ENCODE measurements at regions not wholly inside any gene's neighbourhood (a gene's known extent, or its start where the extent isn't known, plus 50 kb on each side); places are given as distances from the start of the nearest gene placed in this dataset.
"Not testable (repeated sequence)": the region's sequence is repeated elsewhere in the genome, so short reads cannot be mapped to it uniquely, and the experiment has no call there.

DNA sequence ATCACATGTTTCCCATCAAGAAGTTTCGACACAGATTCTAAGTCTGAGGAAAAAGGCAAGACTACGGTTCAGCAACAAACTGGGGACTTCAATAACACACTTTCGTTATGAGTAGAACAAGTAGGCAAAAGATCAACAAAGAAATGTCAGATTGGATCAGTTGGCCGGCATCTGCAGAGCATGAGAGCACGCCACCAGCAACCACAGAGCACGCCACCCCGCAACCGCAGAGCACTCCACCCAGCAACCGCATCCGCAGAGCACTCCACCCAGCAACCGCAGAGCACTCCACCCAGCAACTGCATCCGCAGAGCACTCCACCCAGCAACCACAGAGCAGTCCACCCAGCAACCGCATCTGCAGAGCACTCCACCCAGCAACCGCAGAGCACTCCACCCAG lies 89.7 kb upstream of the FAM20C start:
- DNase-seq = no peak

GRCh38 chr7:103981-104380 lies 88.4 kb upstream of the FAM20C start:
- not testable (repeated sequence) for DNase-seq

- no peak for DNase-seq
These were observed 87.4 kb upstream of the FAM20C start for GRCh38 chr7:105002-105401.

DNA sequence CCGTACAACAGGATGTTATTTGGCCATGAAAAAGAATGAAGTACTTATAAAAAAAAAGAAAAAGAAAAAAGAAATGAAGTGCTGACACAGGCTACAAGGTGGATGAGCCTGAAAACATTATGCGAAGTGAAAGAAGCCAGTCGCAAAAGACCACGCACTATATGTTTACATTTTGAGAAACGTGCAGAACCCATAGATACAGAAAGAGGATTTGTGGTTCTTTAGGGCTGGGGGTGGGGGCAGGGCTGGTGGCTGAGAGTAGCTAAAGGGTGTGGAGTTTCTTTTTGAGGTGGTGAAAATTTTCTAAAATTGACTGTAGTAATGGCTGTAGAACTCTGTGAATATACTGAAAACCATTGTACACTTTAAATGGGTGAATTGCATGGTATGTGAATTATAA lies 86.0 kb upstream of the FAM20C start:
- DNase-seq = no peak

DNA sequence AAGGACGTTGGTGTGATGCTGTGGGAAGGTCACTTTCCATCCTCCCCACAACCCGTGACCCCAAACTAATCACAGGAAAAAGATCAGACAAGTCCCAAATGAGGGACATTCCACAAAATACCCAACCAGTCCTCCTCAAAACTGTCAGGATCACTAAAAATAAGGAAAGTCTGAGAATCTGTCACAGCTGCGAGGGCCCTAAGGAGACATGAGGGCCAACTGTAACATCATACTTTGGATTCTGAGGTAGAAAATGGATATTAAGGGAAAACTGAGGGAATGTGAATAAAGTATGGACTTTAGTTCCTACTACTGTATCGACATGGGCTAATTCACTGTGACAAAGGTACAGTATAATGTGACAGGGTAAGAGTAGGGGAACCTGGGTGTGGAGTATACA lies 85.1 kb upstream of the FAM20C start:
- no peak for DNase-seq

DNA sequence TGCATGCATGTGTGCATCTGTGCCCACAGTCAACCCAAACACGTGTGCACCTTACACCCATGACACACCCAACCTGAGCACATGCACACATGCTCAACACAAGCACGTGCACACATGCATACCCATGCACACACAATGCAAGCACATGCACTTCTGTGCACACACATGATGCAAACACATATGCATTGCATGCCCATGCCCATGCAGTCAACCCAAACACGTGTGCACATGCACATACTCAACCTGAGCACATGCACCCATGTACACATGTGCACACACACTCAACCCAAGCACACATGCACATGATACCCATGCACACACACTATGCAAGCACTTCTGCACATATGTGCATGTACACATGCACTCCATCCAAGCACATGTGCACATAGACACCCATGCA lies 84.5 kb upstream of the FAM20C start:
- no peak for DNase-seq

- DNase-seq = no peak
These were observed 83.3 kb upstream of the FAM20C start for GRCh38 chr7:109094-109493.

- no peak for DNase-seq
These were observed 82.3 kb upstream of the FAM20C start for GRCh38 chr7:109898-110556.

DNA sequence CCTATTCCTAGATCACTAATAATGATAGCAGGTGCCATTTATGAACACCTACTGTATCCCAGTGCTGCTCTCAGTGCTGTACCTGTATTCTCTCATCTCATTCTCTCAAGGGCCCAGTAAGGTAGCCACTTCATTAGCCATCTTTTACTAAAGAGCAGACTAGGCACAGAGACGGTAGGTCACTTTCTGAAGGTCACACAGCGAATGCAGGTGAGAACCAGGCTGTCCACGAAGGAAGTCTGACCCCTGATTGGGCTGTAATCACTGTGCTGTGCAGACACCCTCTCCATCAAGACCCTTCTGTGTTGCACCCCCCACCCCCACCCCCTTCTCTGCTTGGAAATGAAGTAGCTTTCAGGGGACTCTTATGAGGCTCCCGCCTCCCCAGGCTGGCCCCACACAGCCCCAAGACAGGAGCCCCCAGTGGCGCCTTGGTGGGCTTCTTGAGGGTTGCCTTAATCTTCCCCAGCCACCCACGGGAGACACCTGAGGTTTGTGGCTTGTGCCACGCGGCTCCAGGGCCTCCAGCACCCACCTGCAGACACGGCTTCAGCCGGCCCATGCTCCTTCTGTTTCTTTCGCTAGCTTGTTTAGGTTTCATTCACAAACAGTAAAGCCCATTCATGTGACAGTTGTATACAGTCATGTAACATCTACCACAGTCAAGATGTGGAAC lies 81.7 kb upstream of the FAM20C start:
- DNase-seq = no peak

- DNase-seq = no peak
These were observed 80.8 kb upstream of the FAM20C start for GRCh38 chr7:111591-111990.

GRCh38 chr7:112881-113280 lies 79.5 kb upstream of the FAM20C start:
- DNase-seq = no peak

DNA sequence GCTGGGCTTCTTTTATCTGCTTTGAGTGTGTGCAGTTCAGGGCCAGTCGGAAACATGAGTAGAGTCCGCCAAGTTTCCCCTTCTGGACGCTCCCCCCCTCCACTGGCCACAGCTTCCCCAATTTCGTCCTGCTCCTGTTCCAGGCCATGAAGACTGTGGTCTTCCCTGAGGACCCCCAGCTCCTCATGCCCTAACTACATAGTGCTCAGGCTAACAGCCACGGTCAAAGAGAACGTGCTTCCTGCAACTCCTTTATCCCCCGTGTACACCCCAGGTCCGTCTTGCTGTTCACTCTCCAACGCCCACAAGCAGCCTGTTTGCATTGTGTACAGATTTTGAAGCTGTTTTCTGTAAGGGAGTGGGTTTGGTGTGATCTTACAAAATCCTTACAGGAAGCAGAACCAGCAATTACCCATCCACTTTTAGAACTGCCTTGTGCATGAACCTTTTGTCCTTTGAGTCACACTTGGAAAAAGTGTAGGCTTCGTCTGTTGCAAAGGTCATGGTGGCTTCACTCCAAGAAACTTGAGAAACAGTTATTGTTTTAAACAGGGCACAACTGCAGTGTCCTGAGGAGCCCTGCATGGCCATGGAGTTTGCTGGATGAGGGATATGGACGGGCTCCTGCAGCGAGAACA lies 77.0 kb upstream of the FAM20C start:
- DNase-seq = no peak

DNA sequence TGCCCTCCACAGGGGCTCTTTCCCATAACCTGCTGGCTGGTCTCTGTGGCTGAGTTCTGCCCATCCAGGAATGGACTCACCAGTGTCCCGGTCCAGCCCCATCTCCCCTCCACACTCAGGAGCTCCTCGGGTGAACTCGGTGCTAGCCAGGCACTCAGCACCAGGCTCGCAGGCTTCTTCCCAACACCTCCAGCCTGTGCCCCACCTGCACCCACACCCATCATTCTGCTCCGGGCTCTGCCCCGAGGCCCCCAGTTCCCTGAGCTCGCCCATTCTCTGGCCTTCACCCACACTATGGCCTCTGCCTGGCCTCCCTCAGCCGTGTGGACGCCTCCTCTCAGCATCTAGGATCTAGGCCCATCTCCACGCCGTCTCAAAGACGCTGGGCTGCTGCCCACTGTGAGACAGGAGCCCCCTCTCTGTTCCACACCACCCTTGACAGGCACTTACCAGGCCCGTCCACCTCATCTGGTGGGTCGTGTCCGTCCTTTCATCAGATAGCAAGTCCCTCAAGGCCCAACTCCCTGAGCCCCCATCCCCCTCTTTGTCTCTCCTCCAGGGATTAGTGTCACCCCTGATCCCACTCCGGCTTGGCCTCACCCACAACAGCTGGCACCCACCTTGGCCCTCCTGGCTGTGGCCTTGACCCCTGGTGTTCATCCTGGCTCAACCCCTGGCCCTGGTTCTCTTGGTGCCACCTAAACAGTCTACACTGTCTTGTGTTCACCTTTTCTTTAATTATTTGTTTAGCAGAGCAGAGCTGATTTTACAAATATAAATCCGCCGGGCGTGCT lies 76.0 kb upstream of the FAM20C start:
- DNase-seq = no peak

DNA sequence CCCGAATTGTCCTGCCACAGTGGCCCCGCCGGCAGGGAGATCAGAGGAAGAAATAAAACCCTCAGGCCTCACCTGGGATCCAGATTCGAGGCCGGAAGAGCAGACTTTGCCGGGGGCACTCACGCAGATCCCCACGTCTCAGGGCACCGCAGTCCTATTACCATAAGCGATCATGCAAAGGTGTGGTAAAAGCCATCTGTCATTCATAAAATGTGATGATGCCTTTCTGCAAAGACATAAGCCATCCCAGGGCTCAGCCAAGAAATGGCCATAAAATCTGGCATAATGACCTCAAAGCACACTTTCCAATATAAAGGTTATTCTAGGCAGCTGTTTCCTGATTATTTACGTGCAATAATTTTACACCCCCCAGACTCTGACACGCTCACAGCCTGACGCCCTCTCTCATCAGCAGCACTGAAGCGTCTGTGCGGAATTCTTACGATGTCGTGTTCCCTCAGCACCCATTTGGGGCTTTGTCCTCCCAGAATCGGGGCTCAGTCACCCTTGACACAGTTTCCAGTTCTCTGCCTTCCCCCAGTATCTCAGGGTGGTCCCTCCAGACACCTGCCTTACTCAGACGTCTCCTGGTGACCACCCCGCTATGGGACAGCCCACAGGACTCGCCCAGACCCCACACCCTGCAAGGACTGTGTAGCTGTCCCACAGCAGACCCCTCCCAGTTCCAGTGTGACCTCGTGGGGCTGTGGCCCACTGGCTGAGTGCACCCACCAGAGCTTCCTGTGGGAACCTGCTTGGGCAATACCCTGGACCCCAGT lies 74.3 kb upstream of the FAM20C start:
- DNase-seq = no peak

- no peak for DNase-seq
These were observed 73.6 kb upstream of the FAM20C start for GRCh38 chr7:118615-119391.

DNA sequence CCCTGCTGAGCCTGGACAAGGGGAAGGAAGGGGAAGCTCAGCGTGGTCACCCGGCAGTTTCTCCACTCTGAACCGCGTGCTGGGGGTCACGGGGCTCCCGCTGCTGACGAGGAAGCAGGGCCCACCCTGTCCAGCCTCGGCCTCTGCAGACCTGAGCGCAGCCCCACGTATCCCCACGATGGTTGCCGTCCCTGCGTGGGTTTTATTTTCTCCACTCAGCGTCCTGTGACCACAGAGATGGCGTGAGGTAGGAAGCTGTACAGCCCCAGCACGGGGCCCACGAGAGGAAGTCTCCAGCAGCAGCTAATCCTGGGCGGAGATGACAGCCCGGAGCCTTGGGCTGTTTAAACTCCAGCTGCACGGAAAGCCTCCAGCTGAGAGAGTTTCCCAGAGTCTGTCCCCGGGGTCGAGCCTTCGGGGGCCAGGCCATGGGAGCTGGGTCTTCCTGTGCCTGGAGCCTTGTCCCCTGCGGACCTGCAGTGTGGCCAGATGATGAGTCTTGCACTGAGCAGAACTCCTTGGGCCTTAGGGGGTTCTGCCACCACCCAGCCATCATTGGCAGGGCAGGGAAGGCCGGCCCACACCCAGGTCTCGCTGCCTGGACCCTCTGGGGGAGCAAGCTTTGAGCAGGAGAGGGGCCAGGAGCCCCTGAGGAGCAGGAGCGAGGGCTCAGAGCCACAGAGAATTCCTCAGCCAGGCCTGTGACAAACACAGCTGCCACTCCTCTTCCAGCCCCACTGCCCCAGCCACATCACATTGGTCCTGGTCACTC lies 72.8 kb upstream of the FAM20C start:
- no peak for DNase-seq

GRCh38 chr7:120164-120991 lies 72.0 kb upstream of the FAM20C start:
- no peak for DNase-seq

DNA sequence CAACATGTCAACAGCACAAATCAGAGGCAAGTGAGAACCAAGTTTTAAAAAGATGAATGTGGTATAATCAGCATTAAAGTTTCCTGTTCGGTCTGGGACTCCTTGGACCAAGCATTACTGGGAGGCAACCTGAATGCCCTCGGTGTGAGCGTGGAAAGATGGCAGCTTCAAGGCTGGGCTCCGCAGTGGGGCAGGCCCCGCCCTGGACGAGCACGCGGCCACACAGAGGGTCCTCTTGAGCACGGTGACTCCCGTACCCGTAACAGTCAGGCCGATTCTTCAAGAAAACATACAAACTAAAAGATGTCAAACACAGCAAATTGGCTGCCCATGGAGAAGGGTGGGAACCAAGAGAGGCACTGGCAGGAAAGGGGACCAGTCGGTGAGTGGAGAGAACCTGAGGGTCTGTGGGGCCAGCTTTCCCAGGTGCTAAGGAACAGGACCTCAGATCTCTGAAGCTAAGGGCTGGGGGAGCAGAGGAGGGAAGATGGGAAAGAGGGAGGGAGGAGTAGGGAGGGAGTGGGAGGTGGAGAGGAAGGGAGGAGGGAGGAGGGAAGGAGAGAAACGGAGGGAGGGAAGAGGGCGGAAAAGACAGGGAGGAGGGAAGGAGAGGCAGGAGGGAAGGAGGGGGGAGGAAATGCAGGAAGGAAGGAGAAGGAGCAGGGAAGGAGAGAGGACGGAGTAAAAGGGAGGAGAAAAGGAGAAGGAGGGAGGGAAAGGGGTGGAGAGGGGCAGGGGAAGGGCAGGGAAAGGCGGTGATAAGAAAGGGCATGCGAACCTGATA lies 71.2 kb upstream of the FAM20C start:
- DNase-seq = no peak

DNA sequence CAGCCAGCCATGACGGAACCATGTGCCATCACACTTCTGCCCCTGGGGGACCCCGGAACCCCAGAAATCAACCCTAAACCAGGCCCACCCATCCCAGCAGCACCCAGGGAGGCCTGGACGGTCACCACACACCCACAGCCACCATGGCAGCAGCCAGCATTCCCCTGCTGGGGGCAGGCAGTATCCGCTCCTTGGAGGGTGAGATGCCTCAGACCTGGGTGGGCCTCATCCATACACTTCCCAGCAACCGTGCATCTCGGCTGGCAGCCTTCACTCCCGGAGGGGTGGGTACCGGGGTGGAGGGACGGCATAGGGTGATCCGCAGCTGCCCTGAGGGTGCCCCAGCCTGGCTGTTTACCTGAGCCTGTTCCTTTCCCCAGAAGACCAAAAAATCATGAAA lies 69.1 kb upstream of the FAM20C start:
- no peak for DNase-seq
